Lower lobe of right lung (tissue), 2 donors: ENCODE measurements at regions not wholly inside any gene's neighbourhood (a gene's known extent, or its start where the extent isn't known, plus 50 kb on each side); places are given as distances from the start of the nearest gene placed in this dataset.

Experiments used
- ATAC-seq, 2 donors: fragments of 200-7000 bp; cut with Tn5 transposase; one replicate each; pipeline ENCODE4 v1.9.1; 2020 to 2022; ENCODE audit warnings: mild to moderate bottlenecking in 2 of 2, moderate library complexity in 2 of 2
- DNase-seq: peaks from one replicate; pipeline ENCODE4 v3.0.0-alpha.2; 2020
- H3K27ac ChIP-seq: fragments of 200-600 bp; one replicate; pipeline ENCODE4 v1.8.0; 2022
- H3K27me3 ChIP-seq: fragments of 200-600 bp; one replicate; pipeline ENCODE4 v1.8.0; 2022; ENCODE audit warnings: low read depth
- H3K36me3 ChIP-seq: fragments of 200-600 bp; one replicate; pipeline ENCODE4 v1.8.0; 2022; ENCODE audit warnings: mild to moderate bottlenecking
- H3K4me1 ChIP-seq: fragments of 200-600 bp; one replicate; pipeline ENCODE4 v1.8.0; 2022
- H3K4me3 ChIP-seq: fragments of 200-600 bp; one replicate; pipeline ENCODE4 v1.8.0; 2022; ENCODE audit warnings: mild to moderate bottlenecking
- H3K9me3 ChIP-seq: fragments of 200-600 bp; one replicate; pipeline ENCODE4 v1.8.0; 2022
- intact Hi-C: fragments of 100-400 bp; cut with DNase I; formaldehyde crosslinking; loops from one replicate; pipeline ENCODE4 v1.11.0; 2022
- TF ChIP-seq, protein P1 (sequence below): fragments of 200-600 bp; IDR thresholded peaks from one replicate; pipeline ENCODE4 v1.8.0; 2022; ENCODE audit warnings: antibody characterized with exemption, mild to moderate bottlenecking
- donor health status: DM: no; HTN: yes; CAD: no; lungs with severe emphysema.

DNA sequence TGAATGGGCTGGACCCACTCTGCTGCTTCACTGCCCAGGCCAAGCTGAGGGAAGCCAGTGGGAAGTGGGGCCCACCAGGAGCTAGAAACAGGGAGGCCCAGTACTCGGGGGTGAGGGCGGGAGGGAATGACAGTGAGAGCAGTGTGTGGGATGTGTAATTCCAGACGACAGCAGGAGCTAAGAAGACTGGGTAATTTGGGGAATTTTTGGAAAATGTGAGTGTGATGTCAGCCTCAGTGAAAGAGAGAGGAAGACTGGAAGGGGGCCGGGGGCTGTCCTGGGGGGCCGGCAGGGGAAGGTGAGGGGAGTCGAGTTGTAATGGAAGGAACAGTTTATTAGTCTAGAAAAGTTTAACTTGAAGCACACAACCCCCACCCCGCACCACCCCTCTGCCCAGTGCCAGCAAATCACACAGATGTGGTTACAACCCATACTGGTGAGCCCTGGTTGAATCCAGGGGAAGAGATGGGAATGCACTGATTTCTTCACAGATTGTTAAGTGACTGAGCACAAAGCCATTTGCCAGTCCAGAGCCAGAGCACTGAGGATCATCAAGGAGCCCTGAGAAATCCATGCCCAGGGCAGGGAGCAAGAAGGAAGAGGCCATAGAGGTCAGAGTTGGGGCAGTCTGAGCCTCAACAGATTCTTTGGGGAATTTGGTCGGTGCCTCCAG lies 76.7 kb upstream of the PKDCC start:
- intact Hi-C loops: no loop called here
- Histone ChIP-seq H3K4me3 (no peak overlapping the region), H3K27me3 (no peaks in the 10 kb centered on the region), H3K4me1 (peaks cover 17% of the 10 kb centered on the region), H3K36me3 (no peaks in the 10 kb centered on the region), H3K9me3 (no peaks in the 10 kb centered on the region), H3K27ac (no peak overlapping the region)
- DNase-seq: no peak
- ATAC-seq: no peak
- TF ChIP-seq, protein P1, sequence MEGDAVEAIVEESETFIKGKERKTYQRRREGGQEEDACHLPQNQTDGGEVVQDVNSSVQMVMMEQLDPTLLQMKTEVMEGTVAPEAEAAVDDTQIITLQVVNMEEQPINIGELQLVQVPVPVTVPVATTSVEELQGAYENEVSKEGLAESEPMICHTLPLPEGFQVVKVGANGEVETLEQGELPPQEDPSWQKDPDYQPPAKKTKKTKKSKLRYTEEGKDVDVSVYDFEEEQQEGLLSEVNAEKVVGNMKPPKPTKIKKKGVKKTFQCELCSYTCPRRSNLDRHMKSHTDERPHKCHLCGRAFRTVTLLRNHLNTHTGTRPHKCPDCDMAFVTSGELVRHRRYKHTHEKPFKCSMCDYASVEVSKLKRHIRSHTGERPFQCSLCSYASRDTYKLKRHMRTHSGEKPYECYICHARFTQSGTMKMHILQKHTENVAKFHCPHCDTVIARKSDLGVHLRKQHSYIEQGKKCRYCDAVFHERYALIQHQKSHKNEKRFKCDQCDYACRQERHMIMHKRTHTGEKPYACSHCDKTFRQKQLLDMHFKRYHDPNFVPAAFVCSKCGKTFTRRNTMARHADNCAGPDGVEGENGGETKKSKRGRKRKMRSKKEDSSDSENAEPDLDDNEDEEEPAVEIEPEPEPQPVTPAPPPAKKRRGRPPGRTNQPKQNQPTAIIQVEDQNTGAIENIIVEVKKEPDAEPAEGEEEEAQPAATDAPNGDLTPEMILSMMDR: no peak

DNA sequence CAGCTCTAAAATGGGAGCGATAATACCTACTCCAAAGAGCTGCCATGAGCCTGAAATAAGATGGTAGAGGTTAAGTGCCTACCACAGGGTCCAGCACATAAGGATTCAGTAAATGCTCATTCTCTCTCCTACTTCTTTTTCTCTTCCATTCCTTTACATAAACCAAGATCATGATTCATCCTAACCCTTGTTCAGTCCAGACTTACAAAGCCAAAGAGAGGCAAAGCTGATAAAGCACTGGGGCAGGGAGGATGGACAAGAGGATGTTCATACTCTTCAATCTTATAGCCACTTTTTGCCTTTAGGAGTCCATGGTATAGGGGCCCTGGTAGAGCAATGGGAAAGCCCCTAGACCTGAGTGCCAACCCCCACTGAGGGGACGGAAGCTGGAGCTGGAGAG lies 75.6 kb upstream of the PKDCC start:
- intact Hi-C loops: no loop called here

DNA sequence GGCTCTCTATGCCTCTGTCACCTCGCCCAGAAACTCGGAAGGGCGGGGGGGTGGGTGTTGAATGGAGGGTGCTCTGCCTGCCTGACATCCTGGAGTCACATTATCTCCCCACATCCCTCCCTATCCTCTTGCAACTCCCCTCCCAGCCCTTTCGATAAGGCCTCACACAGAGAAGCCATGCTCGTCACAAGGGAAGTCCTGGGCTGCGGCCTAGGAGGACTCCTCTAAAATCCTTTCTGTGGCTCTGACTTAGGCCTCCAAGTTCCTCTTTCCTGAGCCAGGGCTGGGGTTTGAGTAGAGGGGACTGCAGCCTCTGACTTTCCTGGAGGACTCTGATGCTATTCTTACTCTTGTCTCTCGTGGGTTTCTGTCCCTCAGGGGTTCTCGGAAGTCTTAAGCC lies 75.0 kb upstream of the PKDCC start:
- Histone ChIP-seq H3K27ac (no peak overlapping the region), H3K4me3 (no peak overlapping the region), H3K4me1 (peaks cover under 1% of the 10 kb centered on the region), H3K27me3 (no peaks in the 10 kb centered on the region), H3K9me3 (no peaks in the 10 kb centered on the region), H3K36me3 (no peaks in the 10 kb centered on the region)
- DNase-seq (no peak), ATAC-seq (no peak)
- intact Hi-C loops: no loop called here
- TF ChIP-seq, protein P1: no peak

More for the DNA sequence above, 75.6 kb upstream of the PKDCC start:
- Histone ChIP-seq H3K27me3 (no peaks in the 10 kb centered on the region), H3K4me1 (peaks cover 7% of the 10 kb centered on the region), H3K4me3 (no peak overlapping the region), H3K9me3 (no peaks in the 10 kb centered on the region), H3K36me3 (no peaks in the 10 kb centered on the region), H3K27ac (no peak overlapping the region)
- no peak for DNase-seq
- TF ChIP-seq, protein P1: no peak
- ATAC-seq: no peak

DNA sequence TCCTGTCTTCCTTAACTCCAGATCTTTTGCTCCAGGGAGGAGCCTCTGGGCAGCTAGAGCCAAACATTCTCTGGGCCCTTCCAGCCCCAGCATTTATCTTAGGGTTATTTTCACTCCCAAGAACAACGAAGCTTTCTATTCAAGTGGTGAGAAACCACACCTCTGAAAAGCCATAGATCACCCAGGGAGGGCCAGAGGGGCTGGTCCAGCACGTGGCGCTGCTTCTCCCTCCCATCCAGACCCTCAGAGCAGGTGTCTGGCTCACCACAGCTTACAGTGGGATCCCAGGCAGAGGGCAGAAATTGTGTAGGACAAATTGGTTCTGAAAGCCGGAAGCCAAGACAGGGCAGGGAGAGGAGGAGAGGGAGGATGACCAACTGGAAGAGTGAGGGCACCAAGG lies 74.0 kb upstream of the PKDCC start:
- Histone ChIP-seq H3K4me1 (no peaks in the 10 kb centered on the region), H3K27me3 (no peaks in the 10 kb centered on the region), H3K36me3 (no peaks in the 10 kb centered on the region), H3K4me3 (no peak overlapping the region), H3K9me3 (no peaks in the 10 kb centered on the region), H3K27ac (no peak overlapping the region)
- intact Hi-C loops: no loop called here
- no peak for ATAC-seq
- TF ChIP-seq, protein P1: no peak
- DNase-seq: no peak

DNA sequence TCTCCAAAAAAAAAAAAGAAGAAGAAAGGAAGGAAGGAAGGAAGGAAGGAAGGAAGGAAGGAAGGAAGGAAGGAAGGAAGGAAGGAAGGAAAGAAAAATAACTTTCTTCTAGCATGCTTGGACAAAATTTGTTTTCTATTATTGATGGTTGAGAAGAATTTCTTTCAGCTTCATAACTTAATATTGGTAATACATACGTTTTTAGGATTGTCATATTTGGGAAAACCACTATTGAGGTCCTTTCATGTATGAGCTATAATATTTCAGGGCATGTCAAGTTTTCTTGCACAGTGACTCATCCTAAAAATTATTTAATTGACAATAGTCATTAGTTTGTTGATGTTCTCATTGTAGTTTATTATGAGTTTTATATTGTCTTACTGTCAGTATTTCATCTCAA lies 66.4 kb upstream of the PKDCC start:
- Histone ChIP-seq H3K27me3 (no peaks in the 10 kb centered on the region), H3K36me3 (no peaks in the 10 kb centered on the region), H3K27ac (no peak overlapping the region), H3K4me3 (no peak overlapping the region), H3K4me1 (no peaks in the 10 kb centered on the region), H3K9me3 (no peaks in the 10 kb centered on the region)
- intact Hi-C loops: no loop called here
- TF ChIP-seq, protein P1: no peak
- DNase-seq (no peak), ATAC-seq (no peak)
